NT2/D1 (cell line): ENCODE measurements at regions not wholly inside any gene's neighbourhood (a gene's known extent, or its start where the extent isn't known, plus 50 kb on each side); places are given as distances from the start of the nearest gene placed in this dataset.

Experiments used
- DNase-seq: peaks from one replicate; pipeline ENCODE4 v3.0.0-alpha.2; 2011; ENCODE audit warnings: low read depth, low spot score
- H3K27me3 ChIP-seq: 2 replicates; pipeline ENCODE4 v1.6.0; 2011; ENCODE audit warnings: mild to moderate bottlenecking; ENCODE audit not compliant: insufficient read length, insufficient read depth
- H3K36me3 ChIP-seq: 2 replicates; pipeline ENCODE4 v1.6.1; 2011; ENCODE audit warnings: mild to moderate bottlenecking, low read length, mixed read lengths; ENCODE audit not compliant: insufficient read depth, insufficient read length
- H3K4me1 ChIP-seq: 2 replicates; pipeline ENCODE4 v1.5.1; 2011; ENCODE audit not compliant: insufficient read depth, insufficient read length
- H3K4me3 ChIP-seq: 2 replicates; pipeline ENCODE4 v1.5.1; 2011; ENCODE audit warnings: low read depth; ENCODE audit not compliant: insufficient read length
- H3K9ac ChIP-seq: 2 replicates; pipeline ENCODE4 v1.6.0; 2011; ENCODE audit warnings: low read depth; ENCODE audit not compliant: insufficient read length
- H3K9me3 ChIP-seq: 2 replicates; pipeline ENCODE4 v1.5.1; 2011; ENCODE audit warnings: mild to moderate bottlenecking, low read length; ENCODE audit not compliant: insufficient read depth
- SUZ12 ChIP-seq: IDR thresholded peaks from 2 replicates; pipeline ENCODE4 v1.6.1; 2011; ENCODE audit not compliant: insufficient read length, insufficient read depth; ENCODE audit errors: extremely low read depth
- YY1 ChIP-seq: IDR thresholded peaks from 2 replicates; pipeline ENCODE4 v1.6.1; 2011; ENCODE audit not compliant: insufficient read length, insufficient read depth
- ZNF274 ChIP-seq: IDR thresholded peaks from 2 replicates; pipeline ENCODE4 v1.6.1; 2011; ENCODE audit warnings: mild to moderate bottlenecking, low read depth, low read length

DNA sequence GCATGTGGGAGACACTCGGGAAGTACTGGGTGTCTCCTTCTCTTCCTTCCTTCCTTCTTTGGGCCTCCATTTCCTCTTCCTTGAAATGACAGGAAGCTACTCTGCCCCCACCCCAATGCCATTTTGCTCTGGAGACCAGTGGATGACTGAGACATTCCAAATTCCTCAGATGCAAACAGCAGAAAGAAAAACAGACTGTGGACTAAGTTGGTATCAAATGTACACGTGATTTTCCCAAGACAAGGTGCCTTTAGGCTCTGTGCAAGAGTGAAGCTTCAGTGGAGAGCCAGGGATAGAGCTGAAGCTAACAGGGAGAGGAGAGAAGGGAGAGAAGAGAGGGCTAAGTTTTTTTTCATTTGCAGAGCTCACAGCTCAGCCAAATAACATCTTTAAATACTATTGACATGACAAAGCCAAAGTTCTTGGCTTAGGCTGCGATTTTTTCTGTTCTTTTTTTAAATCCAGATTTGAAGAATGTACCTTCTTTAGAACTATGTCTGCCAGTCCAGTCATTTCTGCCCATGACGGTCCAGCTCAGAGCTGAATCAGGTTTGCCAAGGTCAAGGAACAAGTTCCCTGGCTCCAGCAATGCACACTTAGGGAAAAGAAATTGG lies 84.5 kb upstream of the LCLAT1 start:
- TF ChIP-seq SUZ12 (no peak), YY1 (no peak), ZNF274 (no peak)
- DNase-seq: no peak

DNA sequence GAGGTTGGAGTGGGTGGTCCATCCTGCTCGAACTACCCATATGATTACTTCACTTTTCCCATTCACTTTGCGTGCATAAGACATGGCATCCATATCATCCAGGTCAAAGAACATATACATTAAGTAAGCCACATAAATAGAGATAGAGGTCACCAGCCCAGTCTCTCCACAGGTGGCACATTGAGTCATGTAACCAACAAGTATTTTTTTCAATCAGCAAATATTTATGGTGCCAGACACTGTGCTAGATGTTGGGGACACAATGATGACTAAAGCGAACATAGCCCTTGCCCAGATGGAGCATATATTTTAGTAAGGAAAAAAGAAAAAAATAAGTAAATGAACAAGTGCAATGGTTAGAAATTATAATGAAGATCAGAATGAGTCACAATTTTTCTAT lies 83.6 kb upstream of the LCLAT1 start:
- H3K4me3 ChIP-seq: no peak overlapping the region
- no peaks in the 10 kb centered on the region for H3K9me3 ChIP-seq
- H3K36me3 ChIP-seq: no peaks in the 10 kb centered on the region
- no peak for DNase-seq
- H3K9ac ChIP-seq: no peak overlapping the region
- H3K4me1 ChIP-seq: peaks cover 5% of the 10 kb centered on the region
- TF ChIP-seq ZNF274 (no peak), YY1 (no peak), SUZ12 (no peak)
- H3K27me3 ChIP-seq: no peaks in the 10 kb centered on the region

More for the DNA sequence above, 84.5 kb upstream of the LCLAT1 start:
- no peaks in the 10 kb centered on the region for H3K9me3 ChIP-seq
- H3K4me1 ChIP-seq: peaks cover 5% of the 10 kb centered on the region
- H3K4me3 ChIP-seq: no peak overlapping the region
- H3K27me3 ChIP-seq: no peaks in the 10 kb centered on the region
- H3K9ac ChIP-seq: no peak overlapping the region
- H3K36me3 ChIP-seq: no peaks in the 10 kb centered on the region

GRCh38 chr2:30365201-30365600 lies 81.8 kb upstream of the LCLAT1 start:
- no peaks in the 10 kb centered on the region for H3K9me3 ChIP-seq
- H3K36me3 ChIP-seq: no peaks in the 10 kb centered on the region
- TF ChIP-seq ZNF274 (no peak), YY1 (no peak), SUZ12 (no peak)
- no peak overlapping the region for H3K4me3 ChIP-seq
- H3K4me1 ChIP-seq: peaks cover 5% of the 10 kb centered on the region
- DNase-seq: no peak
- no peak overlapping the region for H3K9ac ChIP-seq
- H3K27me3 ChIP-seq: no peaks in the 10 kb centered on the region

- Histone ChIP-seq H3K4me1 (peaks cover 5% of the 10 kb centered on the region), H3K36me3 (no peaks in the 10 kb centered on the region), H3K4me3 (no peak overlapping the region), H3K9ac (no peak overlapping the region), H3K27me3 (no peaks in the 10 kb centered on the region), H3K9me3 (no peaks in the 10 kb centered on the region)
- TF ChIP-seq ZNF274 (no peak), YY1 (no peak), SUZ12 (no peak)
- DNase-seq: no peak
Observed at GRCh38 chr2:30366199-30366691, 80.8 kb upstream of the LCLAT1 start.

GRCh38 chr2:30367232-30368070 lies 79.6 kb upstream of the LCLAT1 start:
- no peaks in the 10 kb centered on the region for H3K9me3 ChIP-seq
- no peak for DNase-seq
- no peaks in the 10 kb centered on the region for H3K36me3 ChIP-seq
- H3K4me1 ChIP-seq: no peaks in the 10 kb centered on the region
- H3K4me3 ChIP-seq: no peak overlapping the region
- TF ChIP-seq ZNF274 (no peak), SUZ12 (no peak), YY1 (no peak)
- no peaks in the 10 kb centered on the region for H3K27me3 ChIP-seq
- no peak overlapping the region for H3K9ac ChIP-seq

DNA sequence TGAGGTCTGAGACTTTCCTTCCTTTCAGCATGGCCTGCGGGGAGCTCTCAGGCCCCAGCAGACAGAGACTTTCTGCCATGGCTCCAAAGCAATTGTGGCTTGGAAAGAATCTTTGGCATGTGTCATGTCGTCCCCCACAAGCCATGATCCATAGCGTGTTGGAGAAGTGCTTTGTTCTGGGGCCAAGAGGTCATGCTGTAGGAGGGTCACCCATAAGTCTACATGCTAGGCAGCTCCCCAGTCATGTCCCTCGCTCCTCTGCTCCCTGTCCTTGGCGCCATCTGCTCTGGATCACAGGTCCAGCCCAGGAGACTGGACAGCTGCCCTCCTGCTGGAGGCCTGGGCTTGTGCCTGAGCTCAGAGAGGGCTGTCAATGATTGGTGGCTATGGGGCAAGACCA lies 78.8 kb upstream of the LCLAT1 start:
- no peak for TF ChIP-seq SUZ12
- TF ChIP-seq YY1: no peak
- TF ChIP-seq ZNF274: no peak
- no peak for DNase-seq
- Histone ChIP-seq H3K4me3 (no peak overlapping the region), H3K36me3 (no peaks in the 10 kb centered on the region), H3K9me3 (no peaks in the 10 kb centered on the region), H3K4me1 (no peaks in the 10 kb centered on the region), H3K9ac (no peak overlapping the region), H3K27me3 (no peaks in the 10 kb centered on the region)

DNA sequence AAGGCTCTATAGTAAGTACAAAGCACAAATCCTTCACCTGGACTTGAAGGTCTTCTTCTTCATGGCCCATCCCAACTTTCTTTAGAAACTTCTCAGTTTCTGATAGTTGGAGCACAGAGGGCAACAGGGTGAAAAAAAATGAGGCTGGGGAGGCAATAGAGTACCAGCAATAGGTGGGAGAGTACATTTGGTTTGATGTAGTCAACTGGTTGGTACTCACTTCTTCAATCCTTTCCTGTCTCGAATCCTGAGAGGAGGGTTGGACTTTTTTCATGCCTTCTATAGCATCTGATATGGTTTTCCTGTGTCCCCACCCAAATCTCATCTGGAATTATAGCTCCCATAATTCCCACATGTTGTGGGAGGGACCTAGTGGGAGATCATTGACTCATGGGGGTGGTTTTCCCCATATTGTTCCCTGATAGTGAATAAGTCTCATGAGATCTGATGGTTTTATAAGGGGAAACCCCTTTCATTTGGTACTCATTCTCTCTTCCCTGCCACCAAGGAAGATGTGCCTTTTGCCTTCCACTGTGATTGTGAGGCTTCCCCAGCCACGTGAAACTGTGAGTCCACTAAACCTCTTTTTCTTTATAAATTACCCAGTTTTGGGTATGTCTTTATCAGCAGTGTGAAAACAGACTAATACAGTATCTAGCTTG lies 75.9 kb upstream of the LCLAT1 start:
- H3K4me1 ChIP-seq: peaks cover 3% of the 10 kb centered on the region
- no peak overlapping the region for H3K9ac ChIP-seq
- H3K9me3 ChIP-seq: no peaks in the 10 kb centered on the region
- no peaks in the 10 kb centered on the region for H3K27me3 ChIP-seq
- no peak for DNase-seq
- H3K36me3 ChIP-seq: no peaks in the 10 kb centered on the region
- TF ChIP-seq YY1 (no peak), ZNF274 (no peak), SUZ12 (no peak)
- no peak overlapping the region for H3K4me3 ChIP-seq
